ENCODE measurements at regions not wholly inside any gene's neighbourhood (a gene's known extent, or its start where the extent isn't known, plus 50 kb on each side); places are given as distances from the start of the nearest gene placed in this dataset.

DNA sequence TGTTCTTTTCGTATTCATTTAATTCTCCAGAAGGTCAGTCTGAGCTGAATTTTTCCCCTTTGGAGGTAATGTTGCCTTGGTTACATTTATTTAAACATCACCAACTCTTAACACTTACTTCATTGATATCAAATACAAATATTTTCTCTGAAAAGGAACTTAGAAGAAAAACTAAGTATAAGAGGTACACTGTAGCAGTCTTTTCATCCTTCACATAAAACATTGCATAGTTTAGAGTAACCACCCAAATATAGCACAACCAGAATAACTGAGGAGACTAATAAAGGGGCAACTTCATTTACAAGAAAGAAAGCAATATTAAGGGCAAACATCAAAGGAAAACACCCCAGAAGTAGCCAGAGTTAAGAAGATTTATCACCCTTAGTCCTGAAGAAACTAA is 1115.0 kb upstream of the POT1 start:
- H3K79me2 ChIP-seq (ENCODE audit: control insufficient read depth, insufficient read depth, low read length) = no peaks in the 10 kb centered on the region
- no peak overlapping the region for H3K4me3 ChIP-seq
- no peak for TF ChIP-seq NR4A1 (CRISPR knock-in tag; IDR thresholded peaks at IDR 0.05)
- no peak for TF ChIP-seq NR4A1 (tag; IDR thresholded peaks at IDR 0.05)
- no peak for TF ChIP-seq MAFF (IDR thresholded peaks at IDR 0.05; ENCODE audit: low read length)
- TF ChIP-seq RAD51 (IDR thresholded peaks at IDR 0.05; ENCODE audit: borderline replicate concordance, low read depth) = no peak
- TF ChIP-seq ZNF282 (CRISPR knock-in tag; IDR thresholded peaks at IDR 0.05) = no peak
- TF ChIP-seq, protein P1, sequence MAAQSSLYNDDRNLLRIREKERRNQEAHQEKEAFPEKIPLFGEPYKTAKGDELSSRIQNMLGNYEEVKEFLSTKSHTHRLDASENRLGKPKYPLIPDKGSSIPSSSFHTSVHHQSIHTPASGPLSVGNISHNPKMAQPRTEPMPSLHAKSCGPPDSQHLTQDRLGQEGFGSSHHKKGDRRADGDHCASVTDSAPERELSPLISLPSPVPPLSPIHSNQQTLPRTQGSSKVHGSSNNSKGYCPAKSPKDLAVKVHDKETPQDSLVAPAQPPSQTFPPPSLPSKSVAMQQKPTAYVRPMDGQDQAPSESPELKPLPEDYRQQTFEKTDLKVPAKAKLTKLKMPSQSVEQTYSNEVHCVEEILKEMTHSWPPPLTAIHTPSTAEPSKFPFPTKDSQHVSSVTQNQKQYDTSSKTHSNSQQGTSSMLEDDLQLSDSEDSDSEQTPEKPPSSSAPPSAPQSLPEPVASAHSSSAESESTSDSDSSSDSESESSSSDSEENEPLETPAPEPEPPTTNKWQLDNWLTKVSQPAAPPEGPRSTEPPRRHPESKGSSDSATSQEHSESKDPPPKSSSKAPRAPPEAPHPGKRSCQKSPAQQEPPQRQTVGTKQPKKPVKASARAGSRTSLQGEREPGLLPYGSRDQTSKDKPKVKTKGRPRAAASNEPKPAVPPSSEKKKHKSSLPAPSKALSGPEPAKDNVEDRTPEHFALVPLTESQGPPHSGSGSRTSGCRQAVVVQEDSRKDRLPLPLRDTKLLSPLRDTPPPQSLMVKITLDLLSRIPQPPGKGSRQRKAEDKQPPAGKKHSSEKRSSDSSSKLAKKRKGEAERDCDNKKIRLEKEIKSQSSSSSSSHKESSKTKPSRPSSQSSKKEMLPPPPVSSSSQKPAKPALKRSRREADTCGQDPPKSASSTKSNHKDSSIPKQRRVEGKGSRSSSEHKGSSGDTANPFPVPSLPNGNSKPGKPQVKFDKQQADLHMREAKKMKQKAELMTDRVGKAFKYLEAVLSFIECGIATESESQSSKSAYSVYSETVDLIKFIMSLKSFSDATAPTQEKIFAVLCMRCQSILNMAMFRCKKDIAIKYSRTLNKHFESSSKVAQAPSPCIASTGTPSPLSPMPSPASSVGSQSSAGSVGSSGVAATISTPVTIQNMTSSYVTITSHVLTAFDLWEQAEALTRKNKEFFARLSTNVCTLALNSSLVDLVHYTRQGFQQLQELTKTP (IDR thresholded peaks at IDR 0.05; ENCODE audit: low read depth in 1 of 2, partially characterized antibody in 2 of 2) = no peak
- TF ChIP-seq PRMT5 (CRISPR knock-in tag; IDR thresholded peaks at IDR 0.05) = no peak
- no peak for TF ChIP-seq NEUROD1 (IDR thresholded peaks at IDR 0.05; ENCODE audit: borderline replicate concordance, low read depth, low read length, partially characterized antibody)
- H3K36me3 ChIP-seq (ENCODE audit: control insufficient read depth, insufficient read depth, low read length) = no peaks in the 10 kb centered on the region
- FAIRE-seq (no peak), DNase-seq (ENCODE audit: extremely low read depth in 1 of 4, low spot score in 3 of 4) (no peak), ATAC-seq (no peak)
- ChIA-PET CTCF (ENCODE audit: low intra/inter-chr PET ratio) (no interaction called here), POLR2A (no interaction called here)
- H4K20me1 ChIP-seq (replicated peaks; ENCODE audit: control insufficient read depth, insufficient read depth, low read length) = no peaks in the 10 kb centered on the region
- WGBS (ENCODE audit: insufficient coverage, low coverage, missing lambda C conversion rate) = 0% methylated on average over 1 of the region's 1 CpG
- intact Hi-C loops (cut with micrococcal nuclease) (no loop called here), in situ Hi-C loops (cut with MboI) (no loop called here)
- H3K27ac ChIP-seq (ENCODE audit: extremely low read depth, low read depth, low read length) = no peak overlapping the region
- no peaks in the 10 kb centered on the region for H3K27me3 ChIP-seq (ENCODE audit: control insufficient read depth in 2 of 2, insufficient read depth in 2 of 2, low read length in 2 of 2)
- no TSS peak for BruUV-seq (replicated peaks)
- no peaks in the 10 kb centered on the region for H3K4me1 ChIP-seq (replicated peaks in 1 of 2; ENCODE audit: control insufficient read depth in 2 of 2, insufficient read depth in 2 of 2, low read length in 2 of 2)
- no peak overlapping the region for H2AFZ ChIP-seq (ENCODE audit: low read depth, low read length)
- H3K9me3 ChIP-seq (replicated peaks; ENCODE audit: control insufficient read depth, insufficient read depth, low read depth, low read length) = 0 out of 2 replicates have a peak, but pooled peaks cover 4% of the 10 kb centered on the region
- no peak overlapping the region for H3K9ac ChIP-seq (ENCODE audit: insufficient read depth in 1 of 2, low read depth in 2 of 2, low read length in 2 of 2)
- H3K9me1 ChIP-seq (ENCODE audit: control insufficient read depth, insufficient read depth, low read length) = no peaks in the 10 kb centered on the region
- H3K4me2 ChIP-seq (ENCODE audit: insufficient read depth, low read length) = no peak overlapping the region
